ENCODE measurements at regions not wholly inside any gene's neighbourhood (a gene's known extent, or its start where the extent isn't known, plus 50 kb on each side); places are given as distances from the start of the nearest gene placed in this dataset.

DNA sequence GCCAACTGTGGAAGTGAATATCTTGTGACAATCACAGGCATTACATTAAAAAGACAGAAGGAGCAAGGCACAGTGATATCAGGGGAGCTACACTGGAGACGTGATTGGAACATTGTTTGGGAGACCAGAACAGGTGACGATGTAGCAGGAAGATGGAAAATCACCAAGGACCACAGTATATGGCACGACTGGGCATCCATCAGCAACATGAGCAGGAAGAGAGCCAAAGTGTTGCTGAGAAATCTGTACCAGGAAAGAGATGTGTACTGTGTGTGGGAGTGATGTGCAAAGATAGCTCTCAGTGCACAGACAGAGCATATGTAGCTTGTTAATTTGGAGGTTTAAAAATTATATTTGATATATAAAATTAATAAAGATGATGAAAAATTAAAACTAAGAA lies 790.6 kb upstream of the ADGRL2 start:
- TF ChIP-seq, protein P1, sequence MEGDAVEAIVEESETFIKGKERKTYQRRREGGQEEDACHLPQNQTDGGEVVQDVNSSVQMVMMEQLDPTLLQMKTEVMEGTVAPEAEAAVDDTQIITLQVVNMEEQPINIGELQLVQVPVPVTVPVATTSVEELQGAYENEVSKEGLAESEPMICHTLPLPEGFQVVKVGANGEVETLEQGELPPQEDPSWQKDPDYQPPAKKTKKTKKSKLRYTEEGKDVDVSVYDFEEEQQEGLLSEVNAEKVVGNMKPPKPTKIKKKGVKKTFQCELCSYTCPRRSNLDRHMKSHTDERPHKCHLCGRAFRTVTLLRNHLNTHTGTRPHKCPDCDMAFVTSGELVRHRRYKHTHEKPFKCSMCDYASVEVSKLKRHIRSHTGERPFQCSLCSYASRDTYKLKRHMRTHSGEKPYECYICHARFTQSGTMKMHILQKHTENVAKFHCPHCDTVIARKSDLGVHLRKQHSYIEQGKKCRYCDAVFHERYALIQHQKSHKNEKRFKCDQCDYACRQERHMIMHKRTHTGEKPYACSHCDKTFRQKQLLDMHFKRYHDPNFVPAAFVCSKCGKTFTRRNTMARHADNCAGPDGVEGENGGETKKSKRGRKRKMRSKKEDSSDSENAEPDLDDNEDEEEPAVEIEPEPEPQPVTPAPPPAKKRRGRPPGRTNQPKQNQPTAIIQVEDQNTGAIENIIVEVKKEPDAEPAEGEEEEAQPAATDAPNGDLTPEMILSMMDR (IDR thresholded peaks at IDR 0.05): no peak
- TF ChIP-seq POLR2A (IDR thresholded peaks at IDR 0.05): no peak

Data from adrenal gland (tissue), 5 donors.